ENCODE measurements at regions not wholly inside any gene's neighbourhood (a gene's known extent, or its start where the extent isn't known, plus 50 kb on each side); places are given as distances from the start of the nearest gene placed in this dataset.

- no peak for DNase-seq
These were observed 239.0 kb downstream of the EIPR1 start for GRCh38 chr2:3138621-3139020.

GRCh38 chr2:3137651-3138300 lies 239.8 kb downstream of the EIPR1 start:
- no peak for DNase-seq

- DNase-seq = no peak
These were observed 241.9 kb downstream of the EIPR1 start for GRCh38 chr2:3135676-3136075.

GRCh38 chr2:3134026-3134571 lies 243.5 kb downstream of the EIPR1 start:
- no peak for DNase-seq

- DNase-seq = no peak
These were observed 244.7 kb downstream of the EIPR1 start for GRCh38 chr2:3132966-3133365.

- DNase-seq = no peak
These were observed 245.2 kb downstream of the EIPR1 start for GRCh38 chr2:3132466-3132865.

- DNase-seq = no peak
These were observed 245.8 kb downstream of the EIPR1 start for GRCh38 chr2:3131636-3132326.

- DNase-seq = no peak
These were observed 246.6 kb downstream of the EIPR1 start for GRCh38 chr2:3130889-3131635.

- DNase-seq = no peak
These were observed 247.2 kb downstream of the EIPR1 start for GRCh38 chr2:3130444-3130843.

- DNase-seq = no peak
These were observed 247.8 kb downstream of the EIPR1 start for GRCh38 chr2:3129867-3130266.

- no peak for DNase-seq
These were observed 248.8 kb downstream of the EIPR1 start for GRCh38 chr2:3128786-3129185.

- DNase-seq = no peak
These were observed 249.9 kb downstream of the EIPR1 start for GRCh38 chr2:3127710-3128109.

- DNase-seq = no peak
These were observed 250.6 kb downstream of the EIPR1 start for GRCh38 chr2:3126911-3127621.

GRCh38 chr2:3126171-3126910 lies 251.3 kb downstream of the EIPR1 start:
- DNase-seq = no peak

GRCh38 chr2:3125761-3126130 lies 251.9 kb downstream of the EIPR1 start:
- no peak for DNase-seq

GRCh38 chr2:3125001-3125760 lies 252.4 kb downstream of the EIPR1 start:
- no peak for DNase-seq

- DNase-seq = no peak
These were observed 255.1 kb downstream of the EIPR1 start for GRCh38 chr2:3122525-3122924.

- DNase-seq = no peak
These were observed 256.0 kb downstream of the EIPR1 start for GRCh38 chr2:3121601-3122000.

- no peak for DNase-seq
These were observed 259.9 kb downstream of the EIPR1 start for GRCh38 chr2:3117650-3118216.

GRCh38 chr2:3116371-3116770 lies 261.2 kb downstream of the EIPR1 start:
- DNase-seq = no peak

- no peak for DNase-seq
These were observed 262.1 kb downstream of the EIPR1 start for GRCh38 chr2:3115301-3116042.

All from bone marrow (tissue), 2 donors.